HG02610 (cell line): ENCODE measurements at regions not wholly inside any gene's neighbourhood (a gene's known extent, or its start where the extent isn't known, plus 50 kb on each side); places are given as distances from the start of the nearest gene placed in this dataset.

Experiments
- ATAC-seq: cut with Tn5 transposase; IDR thresholded peaks from one replicate; pipeline ENCODE4 v1.9.1; 2021; ENCODE audit warnings: mild to moderate bottlenecking, moderate library complexity; ENCODE audit not compliant: unreplicated experiment

DNA sequence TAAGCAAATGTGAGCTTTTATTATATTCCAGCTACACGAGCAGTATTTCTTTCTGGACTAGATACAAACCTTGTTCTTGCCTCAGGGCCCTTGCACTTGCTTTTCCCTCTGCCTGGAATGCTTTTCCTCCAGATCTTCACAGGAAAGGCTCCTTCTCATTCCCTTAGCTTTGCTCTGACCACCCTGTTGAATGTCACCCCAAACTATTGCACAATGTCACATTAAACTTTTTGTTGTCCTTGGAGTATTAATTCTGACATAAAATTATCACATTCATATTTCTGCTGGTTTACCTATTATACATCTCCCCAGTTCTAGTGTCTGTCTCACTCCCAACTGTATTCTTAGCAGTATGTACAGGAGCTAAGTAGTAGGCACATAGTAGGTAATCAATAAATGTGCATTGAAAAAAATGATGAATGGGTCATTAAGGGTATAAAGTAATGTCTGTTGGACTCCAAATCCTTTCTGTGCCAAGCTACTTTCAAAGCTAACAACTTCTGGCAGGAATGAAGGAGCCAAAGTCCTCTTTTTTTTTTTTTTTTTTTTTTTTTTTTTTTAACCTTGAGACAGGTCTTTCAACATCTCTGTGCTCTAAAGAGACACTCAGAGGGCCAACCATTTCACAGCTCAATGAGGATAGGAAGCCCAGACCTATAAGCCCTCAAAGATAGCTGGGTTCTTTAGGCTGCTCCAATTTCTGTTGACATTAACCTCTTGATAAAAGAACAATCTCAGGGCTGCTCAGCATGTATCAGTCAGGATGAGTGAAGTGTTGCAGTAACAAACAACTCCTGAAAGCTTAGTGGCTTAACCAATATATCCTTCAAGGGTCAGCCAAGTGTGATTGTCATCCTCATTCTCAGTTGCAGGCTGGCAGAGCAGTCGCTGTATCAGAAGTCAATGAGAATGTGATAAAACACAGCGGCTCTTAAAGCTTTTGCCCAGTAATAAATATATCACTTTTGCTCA lies 424.4 kb upstream of the TBX3 start:
- no peak for ATAC-seq

DNA sequence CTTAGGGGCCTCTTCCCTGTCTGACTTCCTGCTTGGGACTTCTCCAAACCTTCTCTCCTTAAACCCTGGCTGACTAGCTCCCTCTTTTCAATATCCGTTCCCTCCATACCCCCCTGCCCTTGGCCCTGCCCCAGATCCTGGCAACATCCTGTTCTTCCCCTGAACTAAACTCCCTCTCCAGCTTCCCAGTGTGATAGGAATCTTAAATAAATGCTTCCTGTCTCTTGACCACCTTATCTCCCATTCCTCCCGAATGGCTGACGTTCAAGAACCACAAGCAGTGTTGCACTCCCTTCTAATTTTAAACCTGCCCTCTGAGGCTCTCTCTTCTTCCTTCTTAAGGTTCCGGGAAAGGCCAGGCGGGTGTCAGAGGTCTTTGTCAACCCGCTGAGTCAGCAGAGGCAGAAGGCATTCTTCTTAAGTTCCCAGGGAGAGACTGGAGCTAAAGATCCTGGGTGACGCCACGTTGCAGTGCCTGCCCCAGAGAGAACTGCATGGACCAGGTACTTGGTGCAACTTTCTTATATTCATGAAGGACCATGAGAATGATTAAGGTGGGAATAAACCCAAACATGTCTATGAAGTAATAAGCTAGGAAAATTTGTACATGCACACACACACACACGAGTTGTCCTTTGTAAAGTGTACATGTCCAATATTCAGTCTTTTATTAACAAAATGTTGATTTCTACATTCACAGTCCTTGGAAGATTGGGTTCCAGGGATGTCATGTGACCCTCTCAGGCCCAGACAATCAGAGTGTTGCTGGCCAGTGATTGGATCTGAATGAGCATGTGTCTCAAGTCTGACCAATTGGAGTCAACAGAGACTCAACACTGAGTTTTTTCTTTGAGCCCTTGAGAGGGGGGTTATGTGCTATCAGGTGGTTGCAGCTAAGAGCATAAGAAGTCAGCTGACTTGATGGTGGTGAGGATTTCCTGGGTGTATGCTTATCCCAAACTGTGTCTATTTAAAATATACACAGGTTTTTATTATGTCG lies 420.2 kb upstream of the TBX3 start:
- no peak for ATAC-seq

DNA sequence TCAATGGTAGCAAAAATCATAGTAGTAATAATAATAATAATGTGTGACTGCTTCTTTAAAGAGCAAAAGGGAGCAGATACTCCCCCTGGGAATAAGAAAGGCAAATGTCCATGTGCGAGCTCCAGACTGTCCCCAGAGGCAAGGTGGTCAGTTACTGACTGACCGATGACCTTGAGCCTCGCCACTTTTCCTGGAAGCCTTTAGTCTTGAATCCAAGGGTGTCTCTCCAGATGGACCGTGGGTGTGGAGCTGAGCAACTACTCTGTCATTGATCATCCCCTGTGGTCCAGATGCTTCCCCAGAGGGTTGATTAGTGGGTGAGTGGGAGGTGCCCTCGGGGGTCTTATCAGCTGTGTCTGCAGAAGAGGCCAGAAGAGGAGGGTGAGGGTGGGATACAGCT lies 418.5 kb upstream of the TBX3 start:
- ATAC-seq, result no peak

DNA sequence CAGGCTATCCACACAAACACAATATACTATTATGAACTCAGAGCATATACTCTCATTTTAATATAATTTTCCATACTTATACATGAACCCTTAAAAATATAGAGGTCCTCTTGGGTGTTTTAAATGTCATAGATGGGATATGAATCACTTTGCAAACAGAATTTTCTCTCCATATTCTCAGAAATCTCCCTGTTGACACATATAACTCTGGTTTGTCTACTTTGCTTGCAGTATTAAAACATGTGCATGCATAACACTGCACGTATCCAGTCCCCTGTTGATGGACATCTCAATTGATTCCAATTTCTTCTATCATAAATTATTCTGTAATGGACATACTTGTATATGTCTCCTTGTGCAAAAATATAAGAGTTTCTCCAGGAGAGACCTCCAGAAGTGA lies 417.5 kb upstream of the TBX3 start:
- ATAC-seq, result no peak

DNA sequence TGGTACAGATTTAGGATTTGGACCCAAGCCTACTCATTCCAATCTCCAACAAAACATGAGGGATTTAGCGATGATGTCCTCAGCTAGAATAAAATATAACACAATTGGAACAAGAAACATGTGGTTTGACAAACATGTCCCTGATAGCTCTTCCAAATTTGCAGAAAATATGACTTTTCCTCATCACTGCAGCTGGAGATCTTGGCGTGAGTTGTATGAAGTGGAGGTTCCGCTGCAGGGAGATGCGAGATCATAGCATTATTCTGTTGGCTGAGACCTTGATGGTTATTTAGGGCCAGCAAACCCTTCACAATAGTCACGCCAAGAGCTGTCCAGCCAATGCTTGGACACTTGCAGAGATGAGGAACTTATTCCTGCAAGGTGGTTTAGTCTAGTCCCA lies 413.4 kb upstream of the TBX3 start:
- ATAC-seq, result no peak

DNA sequence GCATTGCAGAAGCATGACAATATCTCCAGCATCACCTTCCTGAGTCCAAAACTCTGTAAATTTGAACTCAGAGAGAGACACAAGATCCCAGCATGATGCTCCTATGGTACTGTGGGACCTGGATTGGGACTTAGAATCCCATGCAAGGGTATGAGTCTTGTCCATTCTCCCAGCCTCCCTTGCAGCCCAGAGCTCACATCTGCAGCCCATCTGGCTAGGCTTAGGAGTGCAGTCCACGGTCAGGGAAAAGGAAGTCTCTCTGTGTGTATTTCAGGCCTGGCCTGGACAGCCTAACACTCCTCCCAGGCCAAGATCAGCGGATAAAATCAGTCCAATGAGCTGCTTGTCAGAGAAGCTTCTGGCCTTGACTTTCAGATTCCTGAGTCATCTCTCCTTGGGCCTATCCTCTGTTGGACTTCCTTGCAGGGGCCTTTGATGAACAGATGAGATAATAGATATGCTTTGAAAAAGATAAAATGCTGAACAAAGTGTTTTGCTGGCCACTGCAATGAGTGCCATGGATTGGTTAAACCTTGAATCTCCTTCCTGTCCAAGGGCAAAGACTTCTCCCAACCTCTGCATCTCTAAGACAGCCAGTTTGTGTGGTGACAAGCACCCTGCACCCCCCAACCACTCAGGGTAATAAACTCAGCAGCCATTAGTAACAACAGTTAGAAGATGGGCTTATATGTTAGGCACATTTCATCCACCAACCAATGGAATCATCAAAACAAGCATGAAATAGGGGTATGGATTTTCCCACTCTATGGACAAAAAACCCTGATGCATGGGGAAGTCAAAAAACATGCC lies 412.8 kb upstream of the TBX3 start:
- no peak for ATAC-seq

DNA sequence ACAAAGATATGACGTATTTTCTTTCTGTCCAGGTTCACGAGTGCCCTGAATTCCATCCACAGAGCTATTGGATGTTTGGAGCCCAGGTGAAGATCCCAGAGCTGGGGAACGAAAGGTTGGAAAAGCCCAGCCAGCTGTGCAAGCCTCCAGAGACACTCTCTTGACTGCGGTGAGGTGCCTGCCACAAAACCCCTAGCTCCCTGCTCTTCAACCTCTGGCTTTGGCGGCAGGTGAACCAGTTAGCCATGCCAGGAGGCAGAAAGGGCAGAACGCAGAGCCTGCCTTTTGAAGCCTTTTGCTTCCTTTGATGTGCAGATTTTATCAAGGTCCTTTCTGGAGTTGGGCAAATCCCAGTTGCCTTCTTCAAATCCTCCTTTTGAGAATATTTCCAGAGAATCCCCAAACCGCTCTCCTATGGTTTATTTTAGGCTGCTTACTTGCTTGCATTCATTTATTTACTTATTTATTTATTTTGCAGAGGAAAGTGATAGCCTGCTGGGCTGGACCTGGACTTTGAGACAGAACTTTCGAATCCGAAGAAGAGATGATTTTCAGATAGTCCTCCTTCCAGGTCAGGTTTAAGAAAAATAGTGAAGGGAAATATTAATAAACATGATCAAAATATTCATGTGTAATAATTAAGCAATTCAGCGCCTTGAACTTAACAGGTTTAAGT lies 411.2 kb upstream of the TBX3 start:
- no peak for ATAC-seq

DNA sequence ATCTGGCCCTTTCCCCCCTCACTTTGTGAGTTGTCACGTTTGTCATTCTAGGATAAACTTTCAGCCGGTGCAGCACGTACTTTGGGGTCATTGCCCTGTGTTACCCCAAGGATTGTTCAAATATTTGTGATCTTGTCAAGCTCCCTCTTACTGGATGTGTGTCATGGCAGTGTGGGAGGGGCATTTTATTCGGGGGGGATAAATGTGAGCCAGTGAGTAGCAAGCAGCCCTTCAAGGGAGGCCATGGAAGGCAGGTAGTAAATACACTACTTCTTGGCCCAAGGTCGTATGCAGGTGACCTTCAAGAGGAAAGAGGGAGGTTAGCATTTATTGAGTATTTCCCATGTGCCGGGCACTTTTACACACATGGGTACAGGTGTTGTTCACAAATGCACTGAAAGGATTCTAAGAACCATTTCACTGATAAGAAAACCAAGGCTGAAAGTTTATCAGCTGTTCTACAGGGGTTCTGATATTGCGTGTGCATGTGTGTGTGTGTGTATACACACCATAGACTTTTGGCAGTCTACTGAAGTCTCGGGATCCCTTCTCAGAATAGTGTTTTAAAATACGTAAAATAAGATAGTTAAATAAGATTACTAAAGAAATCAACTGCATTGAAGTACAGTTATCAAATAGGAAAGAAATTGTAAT lies 410.3 kb upstream of the TBX3 start:
- no peak for ATAC-seq

DNA sequence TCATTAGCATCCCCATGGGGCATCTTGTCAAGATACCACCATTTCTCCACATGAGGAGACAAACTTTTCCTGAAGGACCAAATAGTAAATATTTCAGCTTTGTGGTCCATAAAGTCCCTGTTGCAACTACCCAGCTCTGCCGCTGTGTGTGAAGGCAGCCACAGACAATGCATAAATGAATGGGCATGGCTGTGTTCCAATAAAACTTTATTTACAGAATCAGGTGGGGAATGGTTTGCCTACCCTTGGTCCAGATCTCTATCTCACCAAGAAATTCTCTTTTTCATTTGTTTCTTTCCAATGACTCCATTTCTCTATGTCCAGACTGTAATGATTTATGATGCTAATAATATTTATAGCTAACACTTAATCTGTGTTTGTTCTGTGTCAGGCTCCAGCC lies 409.3 kb upstream of the TBX3 start:
- no peak for ATAC-seq

DNA sequence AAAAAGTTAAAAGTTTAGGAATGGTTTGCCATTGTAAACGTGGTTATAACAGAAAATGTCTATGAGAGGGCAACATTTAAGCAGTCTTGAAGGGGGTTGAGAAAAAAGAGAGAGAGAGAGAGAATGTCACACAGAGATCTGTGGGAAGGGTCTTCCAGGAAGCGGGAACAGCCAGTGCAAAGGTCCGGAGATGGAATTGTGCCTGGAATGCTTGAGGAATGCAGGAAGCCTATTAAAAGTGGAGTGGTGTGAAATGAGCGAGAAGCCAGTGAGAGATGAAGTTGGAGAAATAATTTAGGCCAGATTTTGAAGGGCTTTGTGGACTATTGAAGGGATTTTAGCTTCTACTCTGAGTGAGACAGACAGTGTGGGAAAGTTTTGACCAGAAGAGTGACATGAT lies 406.8 kb upstream of the TBX3 start:
- no peak for ATAC-seq

DNA sequence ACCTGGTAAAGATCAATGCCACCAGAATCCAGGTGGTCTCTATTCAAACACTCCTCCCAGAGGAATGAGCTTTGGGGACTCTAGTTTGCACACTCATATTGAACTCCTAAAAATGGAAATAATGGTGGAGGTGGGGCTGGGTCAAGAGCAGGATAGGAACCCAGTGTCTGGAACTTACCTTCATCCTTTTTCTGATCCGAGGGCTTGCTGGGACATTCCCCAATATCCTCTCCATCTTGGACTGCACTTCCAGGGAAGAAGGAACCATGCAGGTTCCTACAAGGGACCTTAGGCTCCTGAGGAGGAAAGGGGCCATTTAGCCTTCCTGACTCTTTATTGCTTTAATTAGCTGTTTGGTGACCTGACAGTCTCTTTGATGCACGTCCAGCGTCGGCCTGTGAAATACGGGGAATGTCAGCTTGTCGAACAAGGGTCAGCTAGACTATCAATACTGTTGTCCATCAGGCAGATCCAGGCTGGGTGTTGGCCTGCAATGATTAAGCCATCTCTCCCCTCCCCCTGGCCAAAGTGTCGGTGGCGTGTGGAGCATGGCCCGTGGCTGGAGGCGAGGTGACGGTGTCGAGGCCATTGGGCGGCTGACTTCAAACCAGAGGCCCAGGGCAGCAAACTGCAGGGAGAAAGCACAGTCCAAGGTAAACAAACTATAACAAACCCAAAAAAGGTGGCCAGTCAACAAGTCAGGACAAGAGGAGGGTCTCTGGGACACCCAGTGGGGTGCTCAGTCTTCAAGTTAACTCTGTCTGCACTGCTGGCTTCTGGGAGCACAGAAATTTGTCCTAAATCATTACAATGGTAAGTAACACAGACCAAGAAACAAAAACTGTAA lies 405.2 kb upstream of the TBX3 start:
- ATAC-seq, result no peak

DNA sequence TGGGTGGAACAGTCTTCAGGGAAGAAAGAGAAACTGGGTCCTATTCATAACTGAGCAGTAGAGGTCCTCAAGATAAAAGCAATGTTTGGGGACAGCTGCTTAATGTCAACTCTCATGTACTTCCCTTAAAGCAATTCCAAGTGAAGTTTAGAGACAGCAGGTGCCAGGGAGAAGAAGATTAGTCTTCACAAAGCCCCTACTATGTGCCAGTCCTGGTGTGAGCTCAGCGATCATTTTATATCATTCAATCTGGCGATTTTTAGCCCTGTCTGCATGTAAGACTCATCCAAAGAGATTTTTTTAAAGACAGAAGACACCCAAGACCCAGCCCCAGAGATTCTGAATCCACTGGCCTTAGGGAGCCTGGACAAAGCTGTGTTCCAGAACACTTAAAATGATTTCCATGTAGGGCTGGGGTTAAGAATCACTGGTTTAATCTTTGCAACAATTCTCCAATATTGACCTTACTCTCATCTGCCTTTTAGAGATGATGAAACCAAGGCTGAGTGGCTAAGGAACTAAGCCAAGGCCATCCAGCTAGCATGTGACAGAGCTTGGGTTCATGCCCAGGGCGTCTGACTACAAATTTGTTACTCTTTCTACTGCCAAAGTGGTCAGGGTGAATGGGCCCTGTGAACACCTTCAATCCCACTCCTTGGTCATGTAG lies 404.5 kb upstream of the TBX3 start:
- no peak for ATAC-seq

DNA sequence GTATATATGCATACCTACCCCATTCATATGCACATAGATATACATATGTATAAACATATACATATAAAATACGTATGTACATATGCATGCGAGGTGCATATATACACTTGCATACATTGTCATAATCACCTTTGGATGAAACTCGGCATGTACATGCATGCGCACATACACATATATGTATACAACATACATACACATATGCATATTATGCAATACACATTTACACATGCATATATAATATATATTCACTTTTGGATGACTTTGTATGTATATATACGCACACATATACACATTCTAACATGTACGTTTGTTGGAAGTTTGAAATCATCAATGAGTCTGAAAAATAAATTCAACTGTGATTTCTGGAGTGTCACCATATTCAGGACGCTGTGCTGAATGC lies 401.6 kb upstream of the TBX3 start:
- ATAC-seq, result no peak

DNA sequence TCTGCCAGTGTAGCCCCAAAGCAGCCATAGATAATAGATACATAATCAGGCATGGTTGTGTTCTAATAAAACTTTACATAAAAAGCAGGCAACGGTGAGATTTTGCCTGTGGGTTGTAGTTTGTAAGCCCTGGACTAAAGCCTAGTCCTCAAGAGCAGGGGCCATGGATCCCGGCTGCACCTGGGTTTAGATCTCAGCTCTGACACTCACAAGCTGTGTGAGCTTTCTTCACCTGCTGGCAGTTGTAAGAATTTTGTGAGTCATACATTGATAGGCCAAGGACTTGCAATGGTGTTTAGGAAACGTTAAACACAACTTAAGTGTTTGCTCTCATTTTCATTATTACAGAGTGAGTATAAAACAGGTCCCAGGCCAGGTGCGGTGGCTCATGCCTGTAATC lies 395.8 kb upstream of the TBX3 start:
- no peak for ATAC-seq

DNA sequence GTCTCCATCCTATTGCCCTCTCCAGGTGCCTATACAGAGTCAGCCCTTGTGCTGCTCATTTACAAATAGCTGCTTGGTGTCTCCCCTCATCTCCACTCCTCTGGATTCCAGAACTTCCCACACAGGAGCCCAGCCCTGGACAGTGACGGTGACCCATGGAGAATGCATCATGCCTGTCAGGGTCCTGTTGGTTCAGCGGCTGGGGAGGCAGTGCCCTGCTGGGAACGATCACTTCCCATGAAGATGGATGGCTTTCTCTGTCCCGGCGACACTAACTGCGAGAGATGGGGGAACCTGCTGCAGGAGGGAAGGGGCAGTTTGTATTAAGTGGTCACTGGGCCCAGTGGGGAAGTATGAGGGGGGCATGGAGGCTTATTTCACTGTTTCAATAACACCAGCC lies 395.0 kb upstream of the TBX3 start:
- no peak for ATAC-seq

DNA sequence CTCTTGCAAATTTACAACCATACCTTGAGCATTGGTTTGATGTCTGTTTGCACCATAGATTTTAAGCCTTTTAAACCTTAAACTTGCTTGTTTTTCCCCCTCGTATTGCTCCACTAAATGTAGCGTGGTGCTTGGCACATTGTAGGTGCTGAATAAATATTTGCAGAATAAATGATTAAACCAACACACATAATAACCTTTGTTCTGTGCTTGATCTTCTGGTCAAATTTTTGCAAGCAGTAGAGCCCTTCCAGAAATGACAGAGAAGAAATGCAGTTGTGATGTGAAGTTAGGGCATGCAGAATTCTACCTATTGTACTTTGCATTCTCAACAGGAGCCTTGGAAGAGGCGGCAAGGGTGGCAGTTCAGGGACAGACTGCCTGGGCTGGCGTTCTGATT lies 394.4 kb upstream of the TBX3 start:
- no peak for ATAC-seq

DNA sequence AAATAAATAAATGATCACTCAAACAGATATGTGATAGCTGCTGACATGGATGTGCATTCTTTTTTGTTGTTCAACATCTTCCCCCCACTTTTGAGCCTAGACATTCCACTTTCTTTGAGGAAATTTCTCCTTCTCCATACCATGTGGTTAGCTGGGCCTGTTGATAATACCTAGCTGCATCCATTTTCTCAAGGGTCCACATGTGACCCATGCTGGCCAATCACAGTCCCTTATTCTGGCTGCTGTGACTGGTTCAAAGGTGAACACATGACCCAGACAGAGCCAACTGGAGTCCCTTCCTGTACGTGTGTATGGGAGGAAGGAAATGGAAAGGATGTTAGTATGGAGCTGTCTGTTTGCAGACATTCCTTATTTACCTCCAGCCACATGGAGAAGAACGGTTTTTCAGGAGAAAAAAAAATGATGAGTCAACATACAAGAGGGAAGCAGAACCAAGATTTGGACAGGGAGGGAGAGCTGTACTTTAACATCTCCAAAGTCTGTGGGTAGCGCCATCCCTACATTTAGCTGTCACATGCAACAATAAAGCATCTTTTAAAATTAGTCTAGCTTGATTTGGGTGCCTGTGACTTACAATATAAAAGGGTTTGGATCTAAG lies 391.7 kb upstream of the TBX3 start:
- no peak for ATAC-seq

DNA sequence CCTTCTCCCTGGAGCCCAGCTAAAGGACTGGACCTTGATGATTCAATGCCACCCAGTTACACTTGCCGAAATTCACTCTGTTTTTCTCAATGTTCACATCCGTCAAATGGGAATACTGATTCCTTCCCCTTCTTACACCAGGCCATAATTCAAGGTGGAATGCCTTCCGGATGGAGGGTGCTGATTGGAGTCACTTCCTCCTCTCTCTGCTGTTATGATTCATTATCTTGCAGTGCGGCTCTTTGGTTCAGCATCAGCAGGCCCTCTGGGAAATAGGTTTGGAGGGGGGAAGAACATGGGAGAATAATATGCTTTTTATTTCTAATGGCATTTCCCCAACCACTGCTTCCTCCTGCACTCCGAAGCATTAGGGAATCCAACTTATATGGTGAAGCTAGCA lies 390.6 kb upstream of the TBX3 start:
- no peak for ATAC-seq
